Osteoblast (primary cell): ENCODE measurements at regions not wholly inside any gene's neighbourhood (a gene's known extent, or its start where the extent isn't known, plus 50 kb on each side); places are given as distances from the start of the nearest gene placed in this dataset.

Source experiments
- DNase-seq: peaks from one replicate; pipeline ENCODE4 v3.0.0; 2011; ENCODE audit warnings: low spot score, mixed read lengths; ENCODE audit not compliant: insufficient read length; ENCODE audit errors: missing footprints
- H2AFZ ChIP-seq: 2 replicates; pipeline ENCODE4 v1.6.0; 2011; ENCODE audit warnings: mild to moderate bottlenecking, low read length
- H3K27ac ChIP-seq: 2 replicates; pipeline ENCODE4 v1.5.1; 2011; ENCODE audit warnings: mild to moderate bottlenecking, low read depth, low read length, moderate library complexity
- H3K27me3 ChIP-seq: 2 replicates; pipeline ENCODE4 v1.6.0; 2012; ENCODE audit warnings: mild to moderate bottlenecking, control low read depth, inconsistent platforms, low read length, moderate library complexity; ENCODE audit not compliant: insufficient read depth
- H3K36me3 ChIP-seq: 2 replicates; pipeline ENCODE4 v1.5.1; 2011; ENCODE audit warnings: mild to moderate bottlenecking, low read length, control low read depth, moderate library complexity; ENCODE audit not compliant: insufficient read depth
- H3K4me1 ChIP-seq: 2 replicates; pipeline ENCODE4 v1.5.1; 2011; ENCODE audit warnings: mild to moderate bottlenecking, low read length, control low read depth, moderate library complexity; ENCODE audit not compliant: insufficient read depth
- H3K4me2 ChIP-seq: 2 replicates; pipeline ENCODE4 v1.6.0; 2011; ENCODE audit warnings: mild to moderate bottlenecking, low read length; ENCODE audit not compliant: insufficient read depth
- H3K4me3 ChIP-seq: fragments of 200-600 bp; sonication (generic); 3 replicates; pipeline ENCODE4 v1.5.1; 2012; ENCODE audit warnings: mild to moderate bottlenecking, low read length, inconsistent platforms; ENCODE audit not compliant: insufficient read depth
- H3K79me2 ChIP-seq: 2 replicates; pipeline ENCODE4 v1.6.0; 2012; ENCODE audit warnings: mild to moderate bottlenecking, low read length, control low read depth, inconsistent platforms; ENCODE audit not compliant: insufficient read depth
- H3K9me3 ChIP-seq: 2 replicates; pipeline ENCODE4 v1.5.1; 2011; ENCODE audit warnings: low read depth, low read length, control low read depth
- H4K20me1 ChIP-seq: 2 replicates; pipeline ENCODE4 v1.6.0; 2012; ENCODE audit warnings: mild to moderate bottlenecking, low read length, control low read depth; ENCODE audit not compliant: insufficient read depth
- CTCF ChIP-seq: IDR thresholded peaks from 2 replicates; pipeline ENCODE4 v1.5.1; 2011; ENCODE audit warnings: mild to moderate bottlenecking, low read depth, low read length, moderate library complexity; ENCODE audit errors: extremely low read depth

GRCh38 chr9:100913257-100913656, 115.3 kb upstream of the PLPPR1 start:
- Histone ChIP-seq H2AFZ (no peak overlapping the region), H3K79me2 (no peaks in the 10 kb centered on the region), H3K27ac (no peak overlapping the region), H3K4me2 (no peak overlapping the region), H3K9me3 (peaks cover 4% of the 10 kb centered on the region), H3K36me3 (no peaks in the 10 kb centered on the region), H3K4me1 (no peaks in the 10 kb centered on the region), H3K4me3 (no peak overlapping the region), H4K20me1 (no peaks in the 10 kb centered on the region), H3K27me3 (no peaks in the 10 kb centered on the region)
- no peak for DNase-seq
- no peak for TF ChIP-seq CTCF

- no peak overlapping the region for H3K4me2 ChIP-seq
- no peak overlapping the region for H3K4me3 ChIP-seq
- peaks cover 4% of the 10 kb centered on the region for H3K9me3 ChIP-seq
- no peaks in the 10 kb centered on the region for H3K4me1 ChIP-seq
- no peak overlapping the region for H3K27ac ChIP-seq
- H4K20me1 ChIP-seq = no peaks in the 10 kb centered on the region
- H2AFZ ChIP-seq = no peak overlapping the region
- DNase-seq = no peak
- TF ChIP-seq CTCF = no peak
- H3K27me3 ChIP-seq = no peaks in the 10 kb centered on the region
- H3K79me2 ChIP-seq = no peaks in the 10 kb centered on the region
- H3K36me3 ChIP-seq = no peaks in the 10 kb centered on the region
Measured at GRCh38 chr9:100914266-100914665, 114.3 kb upstream of the PLPPR1 start.

DNA sequence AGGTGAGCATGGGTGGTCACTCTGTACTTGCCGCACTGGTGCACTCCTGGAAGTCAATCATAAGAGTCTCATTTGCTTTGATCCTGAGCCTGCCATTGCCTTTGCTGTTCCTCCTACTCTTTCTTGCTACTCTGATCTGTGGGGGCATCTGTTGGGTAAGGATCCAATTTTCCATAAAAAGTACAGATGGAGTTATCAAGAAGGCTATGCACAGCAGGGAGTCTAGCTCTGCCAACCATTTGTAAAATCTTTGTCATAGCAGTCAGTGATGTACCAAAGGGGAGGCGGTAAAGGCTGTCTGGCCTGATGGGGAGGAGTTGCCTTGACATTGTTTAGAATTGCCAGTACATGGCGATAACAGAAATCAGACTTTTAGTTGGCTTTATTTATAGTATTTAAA, 109.0 kb upstream of the PLPPR1 start:
- no peaks in the 10 kb centered on the region for H3K27me3 ChIP-seq
- DNase-seq = no peak
- no peak for TF ChIP-seq CTCF
- H3K79me2 ChIP-seq = no peaks in the 10 kb centered on the region
- no peak overlapping the region for H3K27ac ChIP-seq
- H3K4me1 ChIP-seq = no peaks in the 10 kb centered on the region
- peaks cover 4% of the 10 kb centered on the region for H3K9me3 ChIP-seq
- no peak overlapping the region for H2AFZ ChIP-seq
- H4K20me1 ChIP-seq = no peaks in the 10 kb centered on the region
- H3K4me2 ChIP-seq = no peak overlapping the region
- H3K4me3 ChIP-seq = no peak overlapping the region
- no peaks in the 10 kb centered on the region for H3K36me3 ChIP-seq

GRCh38 chr9:100926366-100926765, 102.2 kb upstream of the PLPPR1 start:
- H3K4me3 ChIP-seq = no peak overlapping the region
- H3K27ac ChIP-seq = no peak overlapping the region
- no peak for TF ChIP-seq CTCF
- H3K79me2 ChIP-seq = no peaks in the 10 kb centered on the region
- H3K4me1 ChIP-seq = no peaks in the 10 kb centered on the region
- DNase-seq = no peak
- H3K4me2 ChIP-seq = no peak overlapping the region
- no peaks in the 10 kb centered on the region for H3K36me3 ChIP-seq
- no peaks in the 10 kb centered on the region for H3K9me3 ChIP-seq
- no peak overlapping the region for H2AFZ ChIP-seq
- H3K27me3 ChIP-seq = no peaks in the 10 kb centered on the region
- no peaks in the 10 kb centered on the region for H4K20me1 ChIP-seq
